ENCODE measurements at regions not wholly inside any gene's neighbourhood (a gene's known extent, or its start where the extent isn't known, plus 50 kb on each side); places are given as distances from the start of the nearest gene placed in this dataset.

DNA sequence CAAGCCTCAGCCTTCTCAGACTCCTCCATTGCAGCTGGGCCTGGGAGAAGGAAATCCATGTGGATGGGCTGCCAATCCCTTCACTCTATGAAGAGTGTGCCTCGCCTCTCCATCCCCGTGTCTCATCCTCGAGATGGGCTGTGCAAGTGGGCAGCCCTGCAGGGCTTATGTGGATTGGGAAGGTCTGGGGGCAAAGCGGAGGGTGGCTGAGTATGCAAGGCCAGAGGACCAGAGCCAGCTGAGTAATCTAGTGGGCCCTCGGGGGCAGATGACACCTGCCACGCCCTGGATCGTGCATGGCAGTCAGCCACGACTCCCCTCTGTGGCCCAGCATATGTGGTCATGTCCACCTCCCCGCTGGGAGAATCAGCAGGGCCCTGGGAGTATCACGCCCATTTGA is 78.9 kb downstream of the IRX5 start:
- TF ChIP-seq, protein P1, sequence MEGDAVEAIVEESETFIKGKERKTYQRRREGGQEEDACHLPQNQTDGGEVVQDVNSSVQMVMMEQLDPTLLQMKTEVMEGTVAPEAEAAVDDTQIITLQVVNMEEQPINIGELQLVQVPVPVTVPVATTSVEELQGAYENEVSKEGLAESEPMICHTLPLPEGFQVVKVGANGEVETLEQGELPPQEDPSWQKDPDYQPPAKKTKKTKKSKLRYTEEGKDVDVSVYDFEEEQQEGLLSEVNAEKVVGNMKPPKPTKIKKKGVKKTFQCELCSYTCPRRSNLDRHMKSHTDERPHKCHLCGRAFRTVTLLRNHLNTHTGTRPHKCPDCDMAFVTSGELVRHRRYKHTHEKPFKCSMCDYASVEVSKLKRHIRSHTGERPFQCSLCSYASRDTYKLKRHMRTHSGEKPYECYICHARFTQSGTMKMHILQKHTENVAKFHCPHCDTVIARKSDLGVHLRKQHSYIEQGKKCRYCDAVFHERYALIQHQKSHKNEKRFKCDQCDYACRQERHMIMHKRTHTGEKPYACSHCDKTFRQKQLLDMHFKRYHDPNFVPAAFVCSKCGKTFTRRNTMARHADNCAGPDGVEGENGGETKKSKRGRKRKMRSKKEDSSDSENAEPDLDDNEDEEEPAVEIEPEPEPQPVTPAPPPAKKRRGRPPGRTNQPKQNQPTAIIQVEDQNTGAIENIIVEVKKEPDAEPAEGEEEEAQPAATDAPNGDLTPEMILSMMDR (IDR thresholded peaks at IDR 0.05) = no peak
- TF ChIP-seq POLR2A (IDR thresholded peaks at IDR 0.05) (no peak), EP300 (IDR thresholded peaks at IDR 0.05) (no peak)

All from tibial nerve (tissue), 4 donors.